ENCODE measurements at regions not wholly inside any gene's neighbourhood (a gene's known extent, or its start where the extent isn't known, plus 50 kb on each side); places are given as distances from the start of the nearest gene placed in this dataset.

DNA sequence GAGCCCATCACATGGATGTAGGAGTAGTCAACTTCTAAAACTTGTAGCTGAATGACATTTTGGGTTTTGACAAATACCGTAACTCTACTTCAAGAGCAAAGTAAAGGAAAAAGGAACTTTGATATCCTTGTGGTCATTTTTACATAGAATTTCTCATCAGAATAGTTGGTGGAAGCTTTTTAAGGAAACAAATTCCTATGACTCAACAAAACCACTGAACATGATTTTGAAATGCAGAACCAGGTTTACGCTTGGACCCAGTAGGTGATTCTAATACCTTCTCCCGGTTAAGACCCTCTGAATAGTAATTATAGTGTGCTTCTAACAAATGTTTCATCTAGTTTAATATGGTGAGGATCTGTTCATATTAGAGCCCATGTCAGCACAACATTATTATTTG lies 307.8 kb downstream of the GPR37 start:
- no peak for DNase-seq (ENCODE audit: low spot score in 2 of 2)
- no peaks in the 10 kb centered on the region for H3K9me3 ChIP-seq
- WGBS = 77% methylated on average over 3 of the region's 3 CpGs
- TF ChIP-seq POLR2AphosphoS5 (IDR thresholded peaks at IDR 0.05) = no peak
- no peak for TF ChIP-seq POLR2A (IDR thresholded peaks at IDR 0.05)
- TF ChIP-seq, protein P1, sequence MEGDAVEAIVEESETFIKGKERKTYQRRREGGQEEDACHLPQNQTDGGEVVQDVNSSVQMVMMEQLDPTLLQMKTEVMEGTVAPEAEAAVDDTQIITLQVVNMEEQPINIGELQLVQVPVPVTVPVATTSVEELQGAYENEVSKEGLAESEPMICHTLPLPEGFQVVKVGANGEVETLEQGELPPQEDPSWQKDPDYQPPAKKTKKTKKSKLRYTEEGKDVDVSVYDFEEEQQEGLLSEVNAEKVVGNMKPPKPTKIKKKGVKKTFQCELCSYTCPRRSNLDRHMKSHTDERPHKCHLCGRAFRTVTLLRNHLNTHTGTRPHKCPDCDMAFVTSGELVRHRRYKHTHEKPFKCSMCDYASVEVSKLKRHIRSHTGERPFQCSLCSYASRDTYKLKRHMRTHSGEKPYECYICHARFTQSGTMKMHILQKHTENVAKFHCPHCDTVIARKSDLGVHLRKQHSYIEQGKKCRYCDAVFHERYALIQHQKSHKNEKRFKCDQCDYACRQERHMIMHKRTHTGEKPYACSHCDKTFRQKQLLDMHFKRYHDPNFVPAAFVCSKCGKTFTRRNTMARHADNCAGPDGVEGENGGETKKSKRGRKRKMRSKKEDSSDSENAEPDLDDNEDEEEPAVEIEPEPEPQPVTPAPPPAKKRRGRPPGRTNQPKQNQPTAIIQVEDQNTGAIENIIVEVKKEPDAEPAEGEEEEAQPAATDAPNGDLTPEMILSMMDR (IDR thresholded peaks at IDR 0.05) = no peak
- no peak for TF ChIP-seq EP300 (IDR thresholded peaks at IDR 0.05)
- H3K4me1 ChIP-seq = no peaks in the 10 kb centered on the region
- H3K27ac ChIP-seq = no peak overlapping the region
- H3K36me3 ChIP-seq = no peaks in the 10 kb centered on the region
- no peaks in the 10 kb centered on the region for H3K27me3 ChIP-seq
- H3K4me3 ChIP-seq = no peak overlapping the region

DNA sequence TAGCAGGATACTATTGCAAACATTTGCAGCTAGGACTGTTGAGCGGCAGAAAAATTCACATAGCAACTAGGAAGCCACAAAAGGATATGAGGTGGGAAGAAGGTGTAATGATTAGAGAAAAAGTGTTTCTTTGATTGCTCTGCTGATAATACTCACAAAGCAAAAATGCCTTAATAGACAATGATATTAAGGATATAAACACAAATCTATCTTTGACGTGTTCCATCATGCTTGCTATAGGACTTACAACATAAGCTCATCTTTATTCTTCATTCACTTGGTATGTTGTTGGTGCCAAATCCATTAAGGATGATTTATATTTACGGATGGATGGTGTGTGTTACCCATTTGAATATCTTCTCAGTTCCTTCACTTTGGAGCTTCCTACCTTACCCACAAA lies 309.3 kb downstream of the GPR37 start:
- 58% methylated on average over 3 of the region's 3 CpGs for WGBS
- no peak for DNase-seq (ENCODE audit: low spot score in 2 of 2)
- H3K4me3 ChIP-seq = no peak overlapping the region
- H3K27ac ChIP-seq = no peak overlapping the region
- H3K27me3 ChIP-seq = no peaks in the 10 kb centered on the region
- no peaks in the 10 kb centered on the region for H3K4me1 ChIP-seq
- TF ChIP-seq, protein P1 (IDR thresholded peaks at IDR 0.05) = no peak
- TF ChIP-seq POLR2A (IDR thresholded peaks at IDR 0.05) (no peak), EP300 (IDR thresholded peaks at IDR 0.05) (no peak), POLR2AphosphoS5 (IDR thresholded peaks at IDR 0.05) (no peak)
- H3K36me3 ChIP-seq = no peaks in the 10 kb centered on the region
- no peaks in the 10 kb centered on the region for H3K9me3 ChIP-seq

DNA sequence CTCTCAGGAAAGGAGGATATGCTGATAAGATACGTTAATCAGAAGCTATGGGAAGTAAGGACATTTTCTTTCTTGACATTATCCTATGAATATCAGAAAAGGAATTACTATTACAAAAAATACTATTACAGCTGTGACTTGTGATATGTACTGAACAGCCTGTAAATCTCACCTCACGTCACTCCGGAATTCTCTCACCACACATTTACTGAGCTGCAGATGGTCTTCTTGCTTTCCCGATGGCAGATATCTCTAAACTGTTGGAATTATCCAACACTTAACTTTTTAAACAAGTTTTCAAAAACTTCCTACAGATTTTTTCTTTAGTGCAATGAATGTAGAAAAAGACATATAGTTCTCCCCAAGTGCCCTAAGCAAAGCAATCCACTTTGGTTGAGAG lies 313.4 kb downstream of the GPR37 start:
- no peaks in the 10 kb centered on the region for H3K9me3 ChIP-seq
- DNase-seq (ENCODE audit: low spot score in 2 of 2) = no peak
- no peaks in the 10 kb centered on the region for H3K4me1 ChIP-seq
- H3K27ac ChIP-seq = no peak overlapping the region
- TF ChIP-seq POLR2A (IDR thresholded peaks at IDR 0.05) (no peak), POLR2AphosphoS5 (IDR thresholded peaks at IDR 0.05) (no peak), EP300 (IDR thresholded peaks at IDR 0.05) (no peak)
- TF ChIP-seq, protein P1 (IDR thresholded peaks at IDR 0.05) = no peak
- no peaks in the 10 kb centered on the region for H3K36me3 ChIP-seq
- no peaks in the 10 kb centered on the region for H3K27me3 ChIP-seq
- WGBS = 50% methylated on average over 4 of the region's 4 CpGs
- H3K4me3 ChIP-seq = no peak overlapping the region

DNA sequence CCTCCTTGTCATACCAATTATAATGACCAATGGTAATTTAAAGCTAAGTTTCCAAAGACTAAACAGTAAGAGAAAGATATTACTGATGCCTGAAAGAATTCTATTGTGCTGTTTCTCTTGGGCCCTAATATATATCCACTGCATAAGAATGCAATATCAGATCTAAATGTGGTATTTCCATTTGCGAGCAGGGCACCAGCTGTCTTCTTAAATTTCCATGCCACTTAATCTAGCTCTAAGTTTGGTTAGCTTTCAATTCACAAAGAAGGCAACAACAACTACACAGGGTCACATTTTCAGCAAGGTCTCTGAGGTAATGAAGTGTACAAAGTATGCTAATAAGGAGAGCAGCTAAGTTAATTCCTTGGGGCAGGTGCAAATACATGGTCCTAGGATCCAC lies 315.7 kb downstream of the GPR37 start:
- Histone ChIP-seq H3K4me1 (no peaks in the 10 kb centered on the region), H3K9me3 (no peaks in the 10 kb centered on the region), H3K27ac (no peak overlapping the region), H3K27me3 (no peaks in the 10 kb centered on the region), H3K36me3 (no peaks in the 10 kb centered on the region), H3K4me3 (no peak overlapping the region)
- 79% methylated on average over 1 of the region's 1 CpG for WGBS
- no peak for DNase-seq (ENCODE audit: low spot score in 2 of 2)
- TF ChIP-seq EP300 (IDR thresholded peaks at IDR 0.05) (no peak), POLR2A (IDR thresholded peaks at IDR 0.05) (no peak), POLR2AphosphoS5 (IDR thresholded peaks at IDR 0.05) (no peak)
- TF ChIP-seq, protein P1 (IDR thresholded peaks at IDR 0.05) = no peak

DNA sequence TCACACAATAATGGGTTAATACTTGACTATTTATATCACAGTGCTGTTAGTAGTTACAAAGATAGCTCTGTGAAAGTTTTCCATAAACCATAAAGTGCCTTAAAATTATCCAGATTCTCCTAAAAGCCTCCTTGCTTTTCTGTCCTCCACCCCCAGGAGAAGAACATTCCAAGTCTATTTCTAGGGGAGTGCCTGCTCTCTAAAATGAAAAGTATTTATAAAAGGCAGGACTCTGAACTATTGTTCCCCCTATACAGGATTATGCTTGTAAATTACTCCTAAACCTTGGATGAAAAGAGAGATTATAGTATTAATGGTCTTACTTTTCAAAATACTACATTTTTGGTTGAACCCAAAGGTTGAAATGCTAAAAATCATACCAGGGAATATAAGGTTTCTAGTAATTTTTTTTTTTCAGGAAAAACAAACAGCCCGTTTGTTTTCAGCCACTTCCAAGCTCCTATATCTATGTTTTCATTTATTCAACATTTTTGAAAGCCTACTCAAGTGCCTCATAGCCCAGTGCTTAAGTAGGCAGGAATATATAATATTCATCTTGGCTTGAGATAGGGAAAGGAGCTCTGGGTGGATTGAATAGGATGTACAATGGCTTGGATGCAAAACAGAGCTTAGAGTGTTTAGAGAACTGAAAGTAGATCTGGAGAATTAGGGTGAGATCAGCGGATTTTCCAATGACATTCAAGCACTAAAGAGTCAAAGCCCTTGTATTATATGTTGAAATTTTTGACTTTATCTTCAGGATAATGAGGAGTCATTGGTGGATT lies 320.7 kb downstream of the GPR37 start:
- Histone ChIP-seq H3K36me3 (no peaks in the 10 kb centered on the region), H3K4me3 (no peak overlapping the region), H3K27me3 (no peaks in the 10 kb centered on the region), H3K4me1 (no peaks in the 10 kb centered on the region), H3K9me3 (no peaks in the 10 kb centered on the region), H3K27ac (no peak overlapping the region)
- TF ChIP-seq POLR2A (IDR thresholded peaks at IDR 0.05) = no peak
- TF ChIP-seq, protein P1 (IDR thresholded peaks at IDR 0.05) = no peak
- no peak for DNase-seq (ENCODE audit: low spot score in 2 of 2)
- WGBS = 67% methylated on average over 2 of the region's 2 CpGs

Data from suprapubic skin (tissue), 4 donors.